C4-2B (cell line): ENCODE measurements at regions not wholly inside any gene's neighbourhood (a gene's known extent, or its start where the extent isn't known, plus 50 kb on each side); places are given as distances from the start of the nearest gene placed in this dataset.

Experiments
- ZFX ChIP-seq: fragments of 450-650 bp; IDR thresholded peaks from 2 replicates; pipeline ENCODE4 v1.6.1; 2017
- TF ChIP-seq, protein P1 (sequence below): fragments of 450-650 bp; conservative IDR thresholded peaks from 2 replicates; pipeline ENCODE4 v1.5.1; 2017; ENCODE audit warnings: mild to moderate bottlenecking

DNA sequence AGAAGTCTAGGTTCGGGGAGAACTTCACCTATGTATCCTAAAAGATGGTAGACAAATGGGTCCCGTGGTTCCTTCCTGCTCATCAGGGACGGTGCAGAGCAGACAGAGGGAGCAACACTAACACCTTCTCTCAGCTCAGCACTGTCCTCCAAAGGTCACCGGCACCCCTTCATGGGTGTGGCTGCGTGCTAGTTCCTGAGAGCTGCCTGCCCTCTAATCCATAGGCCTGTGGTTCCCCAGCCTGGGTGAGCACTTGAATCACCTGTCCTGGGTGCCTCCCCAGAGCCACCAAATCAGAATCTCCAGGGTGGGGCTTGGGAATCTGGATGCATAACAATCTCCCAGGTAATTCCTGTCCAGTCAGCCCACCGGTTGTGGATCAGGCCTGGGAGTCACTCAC, 113.9 kb upstream of the TMEM45B start:
- TF ChIP-seq, protein P1, sequence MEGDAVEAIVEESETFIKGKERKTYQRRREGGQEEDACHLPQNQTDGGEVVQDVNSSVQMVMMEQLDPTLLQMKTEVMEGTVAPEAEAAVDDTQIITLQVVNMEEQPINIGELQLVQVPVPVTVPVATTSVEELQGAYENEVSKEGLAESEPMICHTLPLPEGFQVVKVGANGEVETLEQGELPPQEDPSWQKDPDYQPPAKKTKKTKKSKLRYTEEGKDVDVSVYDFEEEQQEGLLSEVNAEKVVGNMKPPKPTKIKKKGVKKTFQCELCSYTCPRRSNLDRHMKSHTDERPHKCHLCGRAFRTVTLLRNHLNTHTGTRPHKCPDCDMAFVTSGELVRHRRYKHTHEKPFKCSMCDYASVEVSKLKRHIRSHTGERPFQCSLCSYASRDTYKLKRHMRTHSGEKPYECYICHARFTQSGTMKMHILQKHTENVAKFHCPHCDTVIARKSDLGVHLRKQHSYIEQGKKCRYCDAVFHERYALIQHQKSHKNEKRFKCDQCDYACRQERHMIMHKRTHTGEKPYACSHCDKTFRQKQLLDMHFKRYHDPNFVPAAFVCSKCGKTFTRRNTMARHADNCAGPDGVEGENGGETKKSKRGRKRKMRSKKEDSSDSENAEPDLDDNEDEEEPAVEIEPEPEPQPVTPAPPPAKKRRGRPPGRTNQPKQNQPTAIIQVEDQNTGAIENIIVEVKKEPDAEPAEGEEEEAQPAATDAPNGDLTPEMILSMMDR, result no peak
- TF ChIP-seq ZFX, result no peak
